Neural cell (in vitro differentiated cells): ENCODE measurements at regions not wholly inside any gene's neighbourhood (a gene's known extent, or its start where the extent isn't known, plus 50 kb on each side); places are given as distances from the start of the nearest gene placed in this dataset.

Experiments used
- H2AFZ ChIP-seq: fragments of 200-600, 300-800 bp; sonication (generic), shearing (Covaris generic); 2 replicates; pipeline ENCODE4 v1.6.0; 2014; ENCODE audit warnings: low read depth, mild to moderate bottlenecking, antibody characterized with exemption, low read length, moderate library complexity
- H3F3A ChIP-seq: fragments of 200-600 bp; shearing (Covaris generic); 2 replicates; pipeline ENCODE4 v1.6.1; 2016; ENCODE audit warnings: mild to moderate bottlenecking, moderate library complexity, mixed read lengths, antibody characterized with exemption, low read length; ENCODE audit not compliant: insufficient read depth, poor library complexity, severe bottlenecking
- H3K27ac ChIP-seq: fragments of 200-600, 300-800 bp; sonication (generic), shearing (Covaris generic); 2 replicates; pipeline ENCODE4 v1.5.1; 2014; ENCODE audit warnings: mild to moderate bottlenecking, low read length, moderate library complexity
- H3K27me3 ChIP-seq: fragments of 300-800, 200-600 bp; sonication (generic), shearing (Covaris generic); 2 replicates; pipeline ENCODE4 v1.6.0; 2014; ENCODE audit warnings: mild to moderate bottlenecking, low read depth, low read length, moderate library complexity; ENCODE audit not compliant: insufficient read depth
- H3K36me3 ChIP-seq: fragments of 300-800, 200-600 bp; sonication (generic), shearing (Covaris generic); 2 replicates; pipeline ENCODE4 v1.5.1; 2014; ENCODE audit warnings: mild to moderate bottlenecking, antibody characterized with exemption, low read length, moderate library complexity; ENCODE audit not compliant: insufficient read depth
- H3K4me2 ChIP-seq: fragments of 300-800, 200-600 bp; sonication (generic), shearing (Covaris generic); 2 replicates; pipeline ENCODE4 v1.6.0; 2014; ENCODE audit warnings: mild to moderate bottlenecking, low read length
- H3K4me3 ChIP-seq: fragments of 300-800, 200-600 bp; sonication (generic), shearing (Covaris generic); 2 replicates; pipeline ENCODE4 v1.5.1; 2014; ENCODE audit warnings: mild to moderate bottlenecking, low read length, moderate library complexity
- H3K79me2 ChIP-seq: fragments of 200-600 bp; shearing (Covaris generic); replicated peaks from 2 replicates; pipeline ENCODE4 v1.6.0; 2014; ENCODE audit warnings: mild to moderate bottlenecking, low read length, moderate library complexity; ENCODE audit not compliant: insufficient read depth
- H3K9ac ChIP-seq: fragments of 300-800, 200-600 bp; sonication (generic), shearing (Covaris generic); 2 replicates; pipeline ENCODE4 v1.6.1; 2016; ENCODE audit warnings: mild to moderate bottlenecking, low read length, mixed read lengths
- H3K9me2 ChIP-seq: fragments of 200-600 bp; shearing (Covaris generic); 2 replicates; pipeline ENCODE4 v1.6.1; 2016; ENCODE audit warnings: mild to moderate bottlenecking, low read length, mixed read lengths; ENCODE audit not compliant: insufficient read depth
- H3K9me3 ChIP-seq: fragments of 200-600, 300-800 bp; sonication (generic), shearing (Covaris generic); 2 replicates; pipeline ENCODE4 v1.6.1; 2016; ENCODE audit warnings: mild to moderate bottlenecking, mixed run types, low read length, moderate library complexity, mixed read lengths
- H4K20me1 ChIP-seq: fragments of 200-600 bp; shearing (Covaris generic); 2 replicates; pipeline ENCODE4 v1.6.1; 2016; ENCODE audit warnings: mild to moderate bottlenecking, mixed run types; ENCODE audit not compliant: insufficient read depth
- CTCF ChIP-seq: fragments of 450-650 bp; IDR thresholded peaks from 2 replicates; pipeline ENCODE4 v1.5.1; 2014; ENCODE audit warnings: antibody characterized with exemption, mild to moderate bottlenecking, moderate library complexity; ENCODE audit not compliant: poor library complexity, severe bottlenecking
- EP300 ChIP-seq: fragments of 450-650 bp; conservative IDR thresholded peaks from 2 replicates; pipeline ENCODE4 v1.6.1; 2014; ENCODE audit warnings: antibody characterized with exemption, mild to moderate bottlenecking, moderate library complexity; ENCODE audit not compliant: poor library complexity, severe bottlenecking
- EZH2 ChIP-seq: fragments of 200-600, 300-800 bp; shearing (Covaris generic), sonication (generic); IDR thresholded peaks from 2 replicates; pipeline ENCODE4 v1.6.1; 2014; ENCODE audit warnings: antibody characterized with exemption, low read length, borderline replicate concordance, mild to moderate bottlenecking; ENCODE audit not compliant: insufficient read depth, poor library complexity, severe bottlenecking
- MXI1 ChIP-seq: fragments of 450-650 bp; conservative IDR thresholded peaks from 2 replicates; pipeline ENCODE4 v1.6.1; 2014; ENCODE audit warnings: antibody characterized with exemption, mild to moderate bottlenecking; ENCODE audit not compliant: poor library complexity, severe bottlenecking
- POLR2AphosphoS5 ChIP-seq: IDR thresholded peaks from 2 replicates; pipeline ENCODE4 v1.6.1; 2012
- RAD21 ChIP-seq: fragments of 450-650 bp; conservative IDR thresholded peaks from 2 replicates; pipeline ENCODE4 v1.6.1; 2014; ENCODE audit warnings: antibody characterized with exemption, mild to moderate bottlenecking, moderate library complexity
- REST ChIP-seq: IDR thresholded peaks from 2 replicates; pipeline ENCODE4 v1.6.1; 2012; ENCODE audit warnings: borderline replicate concordance
- SMC3 ChIP-seq: fragments of 450-650 bp; conservative IDR thresholded peaks from 2 replicates; pipeline ENCODE4 v1.6.1; 2014; ENCODE audit warnings: antibody characterized with exemption, mild to moderate bottlenecking, moderate library complexity; ENCODE audit not compliant: poor library complexity
- TAF1 ChIP-seq: IDR thresholded peaks from 2 replicates; pipeline ENCODE4 v1.6.1; 2012; ENCODE audit warnings: low read depth

DNA sequence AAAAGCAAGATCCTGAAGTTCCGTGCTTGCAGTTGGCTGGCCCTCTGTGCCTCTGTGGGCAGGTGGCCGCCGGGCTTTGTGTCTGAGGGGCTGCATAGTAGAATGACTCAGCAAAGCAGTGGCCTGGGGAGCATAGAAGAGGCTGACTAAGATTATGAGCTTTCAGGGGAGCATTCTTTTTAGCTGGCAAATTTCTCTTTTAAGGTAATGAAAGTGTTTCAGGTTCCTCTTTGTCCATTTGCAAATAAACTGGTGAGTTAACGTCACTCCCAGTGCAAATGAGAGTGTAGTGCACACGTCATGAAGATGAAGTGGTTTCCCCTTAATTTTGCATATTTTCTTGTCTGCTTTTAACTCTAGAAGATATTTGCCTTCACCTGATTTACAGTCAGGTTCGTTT lies 98.6 kb downstream of the BCL2L11 start:
- Histone ChIP-seq H4K20me1 (no peaks in the 10 kb centered on the region), H3K36me3 (no peaks in the 10 kb centered on the region), H3K4me2 (no peak overlapping the region), H3K9me3 (no peaks in the 10 kb centered on the region), H3K9me2 (no peaks in the 10 kb centered on the region), H3K9ac (no peak overlapping the region), H3F3A (no peaks in the 10 kb centered on the region), H3K27me3 (no peaks in the 10 kb centered on the region), H3K4me3 (no peak overlapping the region), H3K27ac (peak overlapping the region; percentile 50), H3K79me2 (no peaks in the 10 kb centered on the region), H2AFZ (no peak overlapping the region)
- TF ChIP-seq RAD21 (no peak), SMC3 (no peak), MXI1 (no peak), REST (no peak), CTCF (no peak)

- Histone ChIP-seq H3F3A (no peaks in the 10 kb centered on the region), H3K4me3 (no peak overlapping the region), H4K20me1 (no peaks in the 10 kb centered on the region), H3K9me2 (no peaks in the 10 kb centered on the region), H3K9me3 (no peaks in the 10 kb centered on the region), H3K36me3 (no peaks in the 10 kb centered on the region), H3K27me3 (no peaks in the 10 kb centered on the region), H3K4me2 (no peak overlapping the region), H3K27ac (peak overlapping the region; percentile 50), H3K79me2 (no peaks in the 10 kb centered on the region), H3K9ac (no peak overlapping the region), H2AFZ (no peak overlapping the region)
- TF ChIP-seq EP300 (no peak), REST (no peak), RAD21 (no peak), CTCF (no peak), EZH2 (no peak), SMC3 (no peak), TAF1 (no peak), POLR2AphosphoS5 (no peak), MXI1 (no peak)
Observed at GRCh38 chr2:111219734-111220505, 99.2 kb downstream of the BCL2L11 start.
